H1 (cell line): ENCODE measurements at regions not wholly inside any gene's neighbourhood (a gene's known extent, or its start where the extent isn't known, plus 50 kb on each side); places are given as distances from the start of the nearest gene placed in this dataset.

ENCODE experiments used
- CTCF ChIA-PET: fragments of 300-600 bp; sonication (Branson Sonifier 250); formaldehyde crosslinking; loops from one replicate; lab custom pipeline; 2021; ENCODE audit not compliant: partially characterized antibody; lab: Charles Lee
- POLR2A ChIA-PET: fragments of 300-600 bp; sonication (Branson Sonifier 250); formaldehyde crosslinking; loops from one replicate; lab custom pipeline; 2021; ENCODE audit warnings: inconsistent platforms; ENCODE audit not compliant: partially characterized antibody; lab: Charles Lee
- DNase-seq, 2 experiments: peaks; one replicate each; pipeline versions ENCODE4 v3.0.0 to v3.0.0-alpha.2; 2010 to 2022; ENCODE audit warnings: low spot score in 2 of 2, low read depth in 1 of 2, mixed read lengths in 1 of 2
- FAIRE-seq: peaks from 2 replicates; lab custom pipeline; 2011; peaks lifted over from hg19 to GRCh38; lab: Jason Lieb, UNC
- H2AFZ ChIP-seq: 2 replicates; pipeline ENCODE4 v1.8.1; 2012; ENCODE audit warnings: low read length, inconsistent platforms
- H2AK5ac ChIP-seq: 2 replicates; pipeline ENCODE4 v1.6.1; 2013; ENCODE audit warnings: low read depth, low read length
- H2BK120ac ChIP-seq: replicated peaks from 2 replicates; pipeline ENCODE3; 2013; ENCODE audit warnings: low read depth, low read length, inconsistent platforms
- H2BK12ac ChIP-seq: 2 replicates; pipeline ENCODE4 v1.6.1; 2013; ENCODE audit warnings: low read depth, low read length
- H2BK15ac ChIP-seq: 2 replicates; pipeline ENCODE4 v1.6.1; 2013; ENCODE audit warnings: low read length
- H2BK20ac ChIP-seq: 2 replicates; pipeline ENCODE4 v1.6.1; 2013; ENCODE audit warnings: low read length
- H2BK5ac ChIP-seq: 2 replicates; pipeline ENCODE4 v1.6.1; 2013; ENCODE audit warnings: low read depth, low read length
- H3K14ac ChIP-seq: 2 replicates; pipeline ENCODE4 v1.6.1; 2013; ENCODE audit warnings: inconsistent platforms; ENCODE audit not compliant: insufficient read length
- H3K18ac ChIP-seq: 2 replicates; pipeline ENCODE4 v1.6.1; 2013; ENCODE audit warnings: low read length; ENCODE audit errors: extremely low read depth
- H3K23ac ChIP-seq: 2 replicates; pipeline ENCODE4 v1.6.1; 2013; ENCODE audit warnings: inconsistent platforms; ENCODE audit not compliant: insufficient read length
- H3K23me2 ChIP-seq: 2 replicates; pipeline ENCODE4 v1.6.1; 2013; ENCODE audit warnings: low read depth, low read length
- H3K27ac ChIP-seq: 2 replicates; pipeline ENCODE4 v1.6.1; 2011; ENCODE audit warnings: low read depth, low read length, inconsistent platforms
- H3K27me3 ChIP-seq, 4 experiments: replicated peaks in 1 of 4; 1 replicate in 1 of 4; 2 replicates in 3 of 4; pipeline versions ENCODE4 v1.6.1 to v1.8.1; 2011 to 2013; ENCODE audit warnings: low read length in 3 of 4, mild to moderate bottlenecking in 3 of 4, inconsistent platforms in 2 of 4, mixed read lengths in 2 of 4, moderate library complexity in 1 of 4; ENCODE audit not compliant: control insufficient read depth in 3 of 4, insufficient read depth in 3 of 4; ENCODE audit errors: extremely low read depth in 1 of 4
- H3K36me3 ChIP-seq, 4 experiments: 2 replicates each; pipeline versions ENCODE4 v1.6.1 to v1.8.1; 2011 to 2013; ENCODE audit warnings: mild to moderate bottlenecking in 4 of 4, low read length in 3 of 4, moderate library complexity in 2 of 4, control low read depth in 1 of 4, inconsistent platforms in 1 of 4; ENCODE audit not compliant: insufficient read depth in 4 of 4, control insufficient read depth in 2 of 4
- H3K4ac ChIP-seq: replicated peaks from 2 replicates; pipeline ENCODE3; 2013; ENCODE audit warnings: low read length, low read depth, mixed read lengths, inconsistent platforms; ENCODE audit not compliant: insufficient read length
- H3K4me1 ChIP-seq, 4 experiments: replicated peaks in 1 of 4; 1 replicate in 1 of 4; 2 replicates in 3 of 4; pipeline versions ENCODE4 v1.6.1 to v1.8.1; 2011 to 2013; ENCODE audit warnings: low read length in 3 of 4, inconsistent platforms in 2 of 4, mixed read lengths in 1 of 4; ENCODE audit not compliant: insufficient read depth in 4 of 4, control insufficient read depth in 3 of 4
- H3K4me2 ChIP-seq, 2 experiments: 2 replicates each; pipeline versions ENCODE4 v1.6.1 to v1.8.1; 2011 to 2013; ENCODE audit warnings: low read depth in 2 of 2, low read length in 2 of 2, control low read depth in 1 of 2, inconsistent platforms in 1 of 2, mild to moderate bottlenecking in 1 of 2; ENCODE audit not compliant: insufficient read depth in 1 of 2
- H3K4me3 ChIP-seq, 4 experiments: fragments of 200-600, 300-600 bp in 1 of 4; sonication (generic), shearing (Covaris generic), sonication (Bioruptor Twin) in 1 of 4; 2 replicates each; pipeline versions ENCODE4 v1.5.1 to v1.8.1; 2011 to 2016; ENCODE audit warnings: low read length in 4 of 4, low read depth in 3 of 4, control low read depth in 2 of 4, inconsistent platforms in 2 of 4, mild to moderate bottlenecking in 2 of 4, mixed read lengths in 1 of 4, moderate library complexity in 1 of 4; ENCODE audit not compliant: insufficient read depth in 2 of 4; ENCODE audit errors: extremely low read depth in 1 of 4
- H3K56ac ChIP-seq: replicated peaks from 2 replicates; pipeline ENCODE3; 2013; ENCODE audit warnings: low read depth, mild to moderate bottlenecking, mixed read lengths, low read length, inconsistent platforms; ENCODE audit not compliant: insufficient read length
- H3K79me1 ChIP-seq: 2 replicates; pipeline ENCODE4 v1.6.1; 2013; ENCODE audit warnings: low read depth, low read length, control low read depth
- H3K79me2 ChIP-seq, 2 experiments: 2 replicates each; pipeline versions ENCODE4 v1.6.1 to v1.8.1; 2012 to 2013; ENCODE audit warnings: low read length in 2 of 2, mild to moderate bottlenecking in 2 of 2, inconsistent platforms in 1 of 2; ENCODE audit not compliant: insufficient read depth in 2 of 2, control insufficient read depth in 1 of 2
- H3K9ac ChIP-seq, 4 experiments: replicated peaks in 1 of 4; 1 replicate in 1 of 4; 2 replicates in 3 of 4; pipeline versions ENCODE4 v1.6.1 to v1.8.1; 2011 to 2013; ENCODE audit warnings: low read depth in 3 of 4, low read length in 3 of 4, control low read depth in 2 of 4, mild to moderate bottlenecking in 2 of 4, moderate library complexity in 2 of 4, inconsistent platforms in 1 of 4; ENCODE audit errors: extremely low read depth in 1 of 4
- H3K9me3 ChIP-seq, 2 experiments: 2 replicates each; pipeline versions ENCODE4 v1.6.1 to v1.8.1; 2012 to 2013; ENCODE audit warnings: mild to moderate bottlenecking in 2 of 2, moderate library complexity in 2 of 2, control low read depth in 1 of 2, inconsistent platforms in 1 of 2, low read depth in 1 of 2, low read length in 1 of 2, mixed read lengths in 1 of 2; ENCODE audit not compliant: insufficient read depth in 2 of 2
- H4K20me1 ChIP-seq, 2 experiments: replicated peaks in 1 of 2; 2 replicates each; pipeline versions ENCODE3 to v1.8.1; 2011 to 2013; ENCODE audit warnings: inconsistent platforms in 2 of 2, low read length in 2 of 2, mild to moderate bottlenecking in 1 of 2; ENCODE audit not compliant: insufficient read depth in 2 of 2, control insufficient read depth in 1 of 2
- H4K5ac ChIP-seq: 2 replicates; pipeline ENCODE4 v1.6.1; 2013; ENCODE audit warnings: low read length, low read depth, mixed read lengths, inconsistent platforms; ENCODE audit not compliant: insufficient read length
- H4K8ac ChIP-seq: 2 replicates; pipeline ENCODE4 v1.8.0; 2013; ENCODE audit warnings: mild to moderate bottlenecking, moderate library complexity, low read length, inconsistent platforms; ENCODE audit not compliant: insufficient read depth; ENCODE audit errors: extremely low read depth
- H4K91ac ChIP-seq: replicated peaks from 2 replicates; pipeline ENCODE3; 2013; ENCODE audit warnings: low read length, mixed read lengths, inconsistent platforms; ENCODE audit not compliant: insufficient read length
- JUND ChIP-seq: IDR thresholded peaks from 2 replicates; pipeline ENCODE4 v1.6.1; 2011; ENCODE audit warnings: mild to moderate bottlenecking, improper control_type of control experiment, low read length
- NANOG ChIP-seq: IDR thresholded peaks from 2 replicates; pipeline ENCODE4 v1.6.1; 2011; ENCODE audit warnings: low read length, low read depth, mild to moderate bottlenecking, inconsistent platforms; ENCODE audit not compliant: insufficient read depth, poor library complexity, severe bottlenecking
- SAP30 ChIP-seq: fragments of 300-600 bp; sonication (generic); IDR thresholded peaks from 2 replicates; pipeline ENCODE4 v1.7.1; 2012; ENCODE audit warnings: low read length, moderate library complexity, mild to moderate bottlenecking, inconsistent platforms; ENCODE audit not compliant: insufficient read depth, insufficient replicate concordance
- SP1 ChIP-seq: IDR thresholded peaks from 2 replicates; pipeline ENCODE4 v1.6.1; 2011; ENCODE audit warnings: low read depth, low read length
- ZNF274 ChIP-seq: IDR thresholded peaks from 2 replicates; pipeline ENCODE4 v1.7.0; 2012; ENCODE audit warnings: low read length, borderline replicate concordance; ENCODE audit errors: extremely low read depth
- WGBS, 2 experiments: shearing (Covaris generic) in 1 of 2; methylation state at CpG; one replicate each; pipeline versions ENCODE4 v1.1.6 to v1.1.7; 2013 to 2015; ENCODE audit warnings: low lambda C conversion rate in 2 of 2, mixed read lengths in 2 of 2, inconsistent platforms in 1 of 2, low coverage in 1 of 2, missing lambda C conversion rate in 1 of 2; ENCODE audit not compliant: insufficient replicate concordance in 2 of 2, insufficient coverage in 1 of 2, insufficient read length in 1 of 2; ENCODE audit errors: extremely low coverage in 1 of 2, missing lambda C conversion rate in 1 of 2; 5-methylcytosine and 5-hydroxymethylcytosine counted together

GRCh38 chr4:137015426-137016409 is 516.6 kb downstream of the PCDH18 start:
- no peak overlapping the region for H3K9ac ChIP-seq
- H3K4me3 ChIP-seq = no peak overlapping the region
- FAIRE-seq = no peak
- H3K14ac ChIP-seq = no peak overlapping the region
- CTCF ChIA-PET = interaction anchor here (1.0 kb wide), 1 partner anchor 382 kb away, joined by 3 read pairs; no protein-coding TSS in a partner anchor
- H4K91ac ChIP-seq = no peak overlapping the region
- H2AFZ ChIP-seq = no peak overlapping the region
- H3K4me2 ChIP-seq = no peak overlapping the region
- H2BK20ac ChIP-seq = no peak overlapping the region
- no peaks in the 10 kb centered on the region for H3K79me1 ChIP-seq
- H3K36me3 ChIP-seq = no peaks in the 10 kb centered on the region
- H4K5ac ChIP-seq = no peak overlapping the region
- DNase-seq = no peak
- no peak overlapping the region for H3K23ac ChIP-seq
- no peak overlapping the region for H2BK12ac ChIP-seq
- H3K56ac ChIP-seq = no peak overlapping the region
- no peak overlapping the region for H3K27ac ChIP-seq
- H2BK5ac ChIP-seq = no peak overlapping the region
- TF ChIP-seq JUND (no peak), SP1 (no peak), SAP30 (no peak), NANOG (no peak), ZNF274 (no peak)
- H3K4ac ChIP-seq = no peak overlapping the region
- 91% methylated on average over 2 of the region's 2 CpGs; no CpG with 5 or more reads in 1 of the 2 experiments for WGBS, 2 experiments
- no peaks in the 10 kb centered on the region for H3K9me3 ChIP-seq
- no peak overlapping the region for H3K18ac ChIP-seq
- no peaks in the 10 kb centered on the region for H3K27me3 ChIP-seq
- no peaks in the 10 kb centered on the region for H3K23me2 ChIP-seq
- no peaks in the 10 kb centered on the region for H3K4me1 ChIP-seq
- H4K20me1 ChIP-seq = no peaks in the 10 kb centered on the region
- H4K8ac ChIP-seq = no peak overlapping the region
- no peaks in the 10 kb centered on the region for H3K79me2 ChIP-seq
- no peak overlapping the region for H2AK5ac ChIP-seq
- H2BK15ac ChIP-seq = no peak overlapping the region
- POLR2A ChIA-PET = no interaction called here
- no peak overlapping the region for H2BK120ac ChIP-seq
